Hypothalamus (tissue), 51 donors: ENCODE measurements at regions not wholly inside any gene's neighbourhood (a gene's known extent, or its start where the extent isn't known, plus 50 kb on each side); places are given as distances from the start of the nearest gene placed in this dataset.
A peak's percentile ranks its signal among the peaks of the same experiment; 100 is the strongest.

Source experiments
- DNase-seq, 51 donors: peaks; one replicate each; lab custom pipeline; 2025; lab: John Stamatoyannopoulos, UW

DNA sequence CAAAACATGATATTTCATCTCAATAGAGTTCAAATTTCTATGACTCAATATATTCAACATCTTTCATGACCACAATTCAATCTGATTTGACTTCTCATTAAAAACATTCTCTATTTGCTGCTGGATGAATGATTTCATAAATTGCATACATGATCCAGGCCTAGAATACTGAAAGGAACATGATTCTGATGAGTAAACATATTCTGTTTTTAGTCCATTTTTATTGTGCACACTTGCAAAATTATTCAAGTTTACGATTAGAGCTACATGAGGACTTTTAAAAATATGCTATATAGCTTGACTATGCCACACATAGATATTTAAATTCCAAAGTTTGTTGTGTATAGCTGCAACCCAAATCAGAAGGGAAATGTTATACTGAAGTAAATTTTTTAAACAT lies 273.8 kb upstream of the GRIP1 start:
- DNase-seq = no peak

DNA sequence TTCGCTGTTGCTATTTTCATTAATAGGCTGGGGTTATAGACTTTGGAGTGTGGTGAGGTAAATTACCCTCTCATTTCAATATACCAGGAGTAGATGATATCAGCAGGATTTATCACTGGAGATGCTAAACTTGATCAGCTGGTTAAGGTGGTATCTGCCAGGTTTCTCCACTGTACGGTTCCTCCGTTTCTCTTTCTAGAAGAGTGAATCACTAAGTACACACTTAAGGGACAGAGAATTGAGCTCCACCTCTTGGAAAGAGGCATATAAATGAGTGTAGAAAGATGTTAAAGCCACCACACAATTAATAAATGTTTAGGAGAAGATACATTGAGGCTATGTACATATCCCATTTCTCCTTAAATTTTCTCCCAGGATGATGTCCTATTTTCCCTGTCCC lies 277.4 kb upstream of the GRIP1 start:
- DNase-seq = no peak

DNA sequence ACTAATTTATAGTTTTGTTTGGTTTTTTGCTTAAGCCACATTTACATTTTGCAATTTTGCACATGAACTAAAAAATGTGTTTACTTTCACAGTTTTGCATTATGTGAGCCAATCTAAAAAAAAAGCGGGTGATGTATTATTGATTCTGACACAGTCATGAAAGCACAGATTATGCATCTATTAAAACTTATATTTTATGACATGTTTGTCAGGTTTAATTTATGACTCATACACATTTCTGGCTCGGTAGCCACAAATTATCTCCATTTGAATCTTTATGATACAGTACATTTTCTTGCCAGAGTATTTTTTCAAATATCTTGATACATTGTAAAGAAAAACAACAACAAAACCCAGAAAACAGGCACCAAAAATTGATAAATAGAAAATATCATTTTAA lies 280.4 kb upstream of the GRIP1 start:
- no peak for DNase-seq

DNA sequence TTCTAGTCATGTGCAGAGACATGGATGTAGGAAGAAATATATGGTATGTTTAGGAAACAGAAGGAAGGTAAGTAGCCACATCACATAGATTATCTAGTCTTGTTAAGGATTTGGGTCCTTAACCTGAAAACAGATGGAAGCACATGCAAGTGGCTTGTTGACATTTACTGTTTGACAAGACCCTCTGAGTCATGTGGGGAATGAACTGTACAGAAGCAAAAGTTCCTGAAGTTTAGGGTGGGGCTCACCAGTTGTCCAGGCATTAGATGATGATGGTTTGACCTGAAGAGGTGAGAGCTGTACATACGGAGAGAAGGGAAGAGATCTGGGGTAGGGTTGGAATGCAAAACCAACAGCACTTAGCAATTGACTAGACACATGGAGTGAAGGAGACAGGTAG lies 281.1 kb upstream of the GRIP1 start:
- no peak for DNase-seq

DNA sequence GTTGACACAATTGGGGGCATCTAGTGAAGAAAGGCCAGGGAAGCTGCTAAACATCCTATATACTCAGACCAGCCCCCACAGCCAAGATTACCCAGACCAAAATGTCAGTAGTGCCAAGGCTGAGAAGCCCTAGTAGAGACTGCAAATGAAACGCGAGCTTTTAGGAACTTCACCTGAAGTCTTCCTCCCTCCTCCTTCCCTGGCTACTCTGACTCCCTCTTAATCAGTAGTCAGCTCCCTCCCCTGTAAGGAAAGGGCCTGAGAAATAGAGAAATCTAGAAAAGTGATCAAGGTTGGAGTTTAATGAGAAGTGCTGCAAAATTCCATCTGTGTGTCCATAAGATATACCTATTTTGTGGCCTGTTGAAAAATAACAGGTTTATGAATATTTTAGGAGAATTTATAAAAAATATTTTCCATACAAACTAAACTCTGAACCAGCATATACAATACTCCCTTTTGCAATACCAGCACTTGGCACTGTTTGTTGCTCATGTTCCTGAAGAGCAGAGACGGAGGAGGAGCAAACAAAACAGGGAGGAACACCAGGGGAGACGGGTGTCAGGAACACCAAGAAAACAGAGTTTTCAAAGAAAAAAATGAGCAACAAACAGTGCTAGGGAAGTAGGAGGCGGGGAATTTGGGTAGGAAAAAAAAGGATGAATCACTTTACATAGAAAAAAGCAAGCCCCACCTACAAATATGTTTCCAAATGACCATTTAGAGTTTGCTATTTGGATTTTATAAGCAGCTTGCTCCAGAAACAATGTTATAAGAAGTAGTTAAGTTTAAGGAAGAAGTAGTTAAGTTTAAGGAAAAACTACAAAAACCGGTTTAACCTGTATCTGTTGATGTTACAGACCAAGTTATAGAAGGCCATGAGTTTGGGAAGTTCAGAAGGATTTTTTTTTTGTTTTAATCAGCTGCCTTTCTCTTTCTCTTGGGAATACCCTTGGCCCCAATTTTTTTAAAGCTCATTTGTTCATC lies 282.1 kb upstream of the GRIP1 start:
- DNase-seq = no peak

DNA sequence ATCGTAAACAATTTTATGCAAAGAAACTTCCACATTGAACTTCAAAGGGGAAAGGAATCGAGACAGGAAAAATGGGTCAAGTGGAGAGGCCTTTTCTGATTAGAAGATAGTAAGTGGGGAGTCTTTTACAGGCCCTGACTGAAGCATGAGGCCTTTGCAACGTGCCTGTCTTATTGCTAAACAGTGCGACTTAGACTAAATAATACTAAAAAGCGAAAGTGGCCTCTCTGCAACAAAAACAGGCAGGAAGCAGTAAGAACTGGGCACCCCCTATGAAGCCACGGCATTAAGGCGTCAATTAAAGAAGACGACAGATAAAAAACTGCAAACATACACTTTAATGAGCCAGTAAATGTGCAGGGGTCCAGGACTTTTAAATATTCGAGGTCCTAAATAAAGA lies 283.4 kb upstream of the GRIP1 start:
- no peak for DNase-seq

DNA sequence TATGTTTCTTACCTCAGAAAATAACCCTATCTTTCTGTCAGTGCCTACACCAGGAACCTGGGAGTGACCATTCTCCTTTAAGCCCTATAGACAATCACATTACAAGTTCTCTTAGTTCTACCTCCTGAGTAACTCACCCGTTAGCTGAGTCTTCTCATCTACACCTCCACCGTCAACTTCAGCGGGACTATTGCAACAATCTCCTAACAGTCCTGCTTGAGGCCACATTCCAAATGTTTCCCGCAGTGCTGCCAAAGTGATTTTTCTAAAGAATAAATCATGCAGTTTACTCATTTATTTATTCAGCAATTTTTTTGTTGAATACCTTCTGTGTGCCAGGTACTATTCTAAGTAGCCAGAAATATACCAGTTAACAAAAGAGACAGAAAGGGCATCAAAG lies 285.0 kb upstream of the GRIP1 start:
- DNase-seq = no peak

DNA sequence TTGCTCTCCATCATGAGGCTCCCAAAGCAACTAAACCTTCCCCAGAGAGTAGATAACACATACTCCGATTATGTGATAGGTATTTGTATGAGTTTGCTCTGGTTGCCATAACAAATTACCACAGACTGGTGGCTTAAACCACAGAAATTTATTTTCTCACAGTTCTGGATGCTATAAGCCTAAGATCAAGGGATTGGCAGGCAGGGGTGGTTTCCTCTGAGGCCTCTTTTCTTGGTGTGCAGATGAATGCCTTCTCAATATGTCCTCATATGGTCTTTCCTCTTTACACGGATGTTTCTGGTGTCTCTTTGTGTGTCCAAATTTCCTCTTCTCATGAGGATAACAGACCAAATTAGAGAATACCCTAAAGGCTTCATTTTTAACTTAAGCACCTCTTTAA lies 285.8 kb upstream of the GRIP1 start:
- DNase-seq = no peak

DNA sequence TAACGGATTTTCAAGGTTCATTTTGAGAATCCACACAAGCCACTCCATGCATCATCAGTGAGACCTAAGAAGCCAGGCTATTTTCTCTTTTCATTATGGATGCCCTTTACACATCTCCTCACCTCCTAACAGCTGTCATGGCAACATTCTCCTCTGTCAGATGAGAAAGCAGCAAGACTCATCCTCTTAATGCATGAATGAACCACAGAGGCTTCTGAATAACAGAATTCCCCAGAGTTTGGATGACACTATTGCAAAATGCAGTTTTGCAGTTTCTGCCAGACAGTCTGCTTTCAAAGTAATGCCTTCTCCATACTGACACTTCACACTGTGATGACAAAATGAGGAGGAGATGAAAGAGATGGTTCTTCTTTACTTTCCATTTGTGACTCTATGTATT lies 286.7 kb upstream of the GRIP1 start:
- DNase-seq = no peak

DNA sequence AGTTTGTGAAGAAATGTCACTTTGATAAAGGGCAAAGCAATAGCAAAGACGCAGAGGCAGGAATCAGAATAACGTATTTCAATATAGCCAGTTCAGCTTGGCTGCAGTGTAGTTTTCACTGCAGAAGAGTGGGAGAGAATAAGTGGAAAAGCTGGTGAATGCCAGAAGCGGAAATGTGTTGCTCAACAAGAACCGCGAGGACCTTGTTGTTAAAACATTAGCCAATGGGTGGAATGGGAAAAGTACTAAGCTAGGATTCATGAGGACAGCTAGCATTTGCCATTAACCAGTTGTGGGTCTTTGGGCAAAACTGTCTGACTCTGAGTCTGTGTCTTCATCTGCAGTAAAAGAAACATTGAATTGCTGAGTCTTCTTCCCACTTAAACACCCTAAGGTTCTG lies 292.9 kb upstream of the GRIP1 start:
- DNase-seq = no peak

DNA sequence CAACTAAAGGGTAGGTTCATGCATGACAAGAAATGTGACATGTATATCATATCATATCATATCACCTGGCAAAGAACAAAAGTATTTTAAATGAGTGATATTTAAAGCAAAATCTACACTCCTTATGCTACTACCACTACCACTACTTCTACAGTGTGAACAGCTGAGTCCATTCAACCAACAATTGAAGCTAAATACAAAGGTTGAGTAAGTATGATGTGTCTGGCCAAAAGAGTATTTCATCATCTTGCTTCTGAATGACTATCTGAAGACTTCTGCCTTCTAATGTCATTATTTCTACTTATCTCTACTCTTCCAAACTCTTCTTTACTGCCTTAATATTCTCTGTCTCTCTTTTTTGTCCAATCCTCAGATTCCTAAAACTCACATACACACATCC lies 292.6 kb upstream of the CAND1 start:
- DNase-seq = no peak

DNA sequence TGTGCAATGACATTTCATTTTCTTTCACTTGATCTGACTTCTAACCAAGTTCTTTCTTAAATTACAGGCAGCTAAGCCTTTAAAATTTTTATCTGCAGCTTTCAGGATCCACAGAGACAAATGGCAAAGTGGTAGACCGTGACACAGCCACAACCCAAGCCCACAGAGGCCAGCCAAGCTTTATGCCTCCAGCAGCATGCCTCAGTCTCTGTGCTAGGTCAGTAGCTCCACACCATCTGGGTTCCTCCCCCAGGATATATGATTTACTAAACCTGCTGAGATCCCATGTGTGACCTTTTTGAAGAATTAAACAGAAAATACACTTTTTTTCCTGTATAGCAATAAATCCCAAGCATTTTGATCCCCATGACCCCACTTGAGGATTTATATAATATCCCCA lies 290.4 kb upstream of the CAND1 start:
- no peak for DNase-seq

DNA sequence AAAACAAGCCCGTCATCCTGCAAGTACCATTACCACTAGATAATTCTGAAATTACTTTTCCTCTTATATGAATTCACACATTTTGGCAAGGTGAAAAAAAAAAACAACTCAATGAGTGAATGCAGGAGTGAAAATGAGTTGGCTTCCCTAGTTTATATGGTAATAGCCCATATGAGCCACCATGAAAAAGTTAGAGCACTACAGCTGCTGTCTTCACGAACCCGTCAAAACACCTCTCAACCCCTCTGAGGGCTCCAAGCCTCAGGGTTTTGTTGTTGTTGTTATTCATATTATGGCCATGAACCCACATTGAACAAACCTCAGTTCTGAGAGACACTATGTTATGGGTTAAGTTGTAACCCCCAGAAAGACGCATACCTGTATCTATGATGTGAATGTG lies 289.9 kb upstream of the CAND1 start:
- DNase-seq = no peak

DNA sequence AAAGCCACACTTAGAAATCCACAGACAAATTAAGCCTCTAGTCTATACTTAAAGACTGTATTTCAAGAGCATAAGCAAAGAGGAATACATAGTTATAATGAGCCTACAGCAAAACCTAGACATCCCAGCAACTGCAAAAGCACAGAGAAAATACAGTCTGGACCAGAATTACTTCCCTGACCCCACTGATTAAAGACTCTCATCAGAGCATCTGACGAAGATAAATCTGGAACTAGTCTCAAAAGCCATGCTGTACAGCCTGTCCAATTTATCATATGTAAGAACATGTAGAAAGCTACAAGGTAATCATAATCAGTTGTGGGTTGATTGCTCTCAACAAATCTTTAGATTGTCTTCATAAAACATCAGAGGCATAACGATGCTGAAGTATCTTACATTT lies 285.1 kb upstream of the CAND1 start:
- DNase-seq = no peak

DNA sequence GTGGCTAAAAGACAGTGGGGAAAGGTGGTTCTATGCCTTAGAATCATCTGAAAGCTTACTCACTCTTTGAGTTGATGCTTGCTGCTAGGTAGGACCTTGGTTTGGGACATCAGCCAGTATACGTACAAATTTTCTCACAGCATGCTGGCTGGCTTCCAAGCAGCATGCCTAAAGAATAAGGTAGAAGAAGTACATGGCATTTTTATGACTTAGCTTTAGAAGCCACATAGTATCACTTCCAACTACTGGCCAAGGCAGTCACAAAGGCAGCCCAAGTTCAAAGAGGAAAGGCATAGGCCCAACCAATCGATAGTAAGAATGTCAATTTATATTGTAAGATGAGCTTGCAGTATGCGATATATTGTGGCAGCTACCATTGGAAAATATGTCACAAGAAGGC lies 284.2 kb upstream of the CAND1 start:
- DNase-seq = no peak

DNA sequence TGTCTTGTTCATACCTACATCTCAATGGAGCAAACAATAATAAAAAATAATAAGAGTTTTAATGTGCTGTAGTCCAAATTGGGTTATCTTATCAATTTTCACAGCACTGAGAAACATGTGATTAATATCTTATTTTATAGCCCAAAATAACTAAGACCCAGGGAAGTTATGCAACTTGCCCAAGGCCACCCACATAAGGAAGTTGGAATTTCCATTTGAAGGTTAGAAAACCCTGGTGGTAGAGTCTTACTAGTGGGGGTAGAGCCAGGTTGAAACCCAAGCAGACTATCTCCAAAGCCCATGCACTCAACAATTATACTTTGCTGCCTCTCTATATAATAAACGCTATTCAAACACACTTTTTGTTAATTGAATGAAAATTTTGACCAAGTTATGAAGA lies 270.0 kb upstream of the CAND1 start:
- no peak for DNase-seq

DNA sequence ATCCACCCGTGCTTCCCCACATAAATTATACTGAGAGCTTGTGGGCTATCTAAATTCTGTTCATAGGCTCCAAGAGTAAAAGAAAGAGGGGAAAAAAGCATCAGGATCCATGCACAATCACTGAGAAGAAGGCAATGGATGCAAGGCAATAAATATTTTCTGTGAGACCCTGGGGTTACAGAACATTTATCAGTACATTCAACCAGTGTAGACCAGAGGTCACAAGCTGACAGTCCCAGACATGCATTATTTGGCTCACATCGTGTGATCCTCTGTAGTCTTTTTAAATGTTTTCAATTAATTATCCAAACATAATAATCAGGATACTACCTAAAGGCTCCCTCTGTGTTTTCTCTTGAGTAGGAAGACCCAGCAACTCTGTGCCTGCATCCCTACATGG lies 267.9 kb upstream of the CAND1 start:
- DNase-seq = no peak

DNA sequence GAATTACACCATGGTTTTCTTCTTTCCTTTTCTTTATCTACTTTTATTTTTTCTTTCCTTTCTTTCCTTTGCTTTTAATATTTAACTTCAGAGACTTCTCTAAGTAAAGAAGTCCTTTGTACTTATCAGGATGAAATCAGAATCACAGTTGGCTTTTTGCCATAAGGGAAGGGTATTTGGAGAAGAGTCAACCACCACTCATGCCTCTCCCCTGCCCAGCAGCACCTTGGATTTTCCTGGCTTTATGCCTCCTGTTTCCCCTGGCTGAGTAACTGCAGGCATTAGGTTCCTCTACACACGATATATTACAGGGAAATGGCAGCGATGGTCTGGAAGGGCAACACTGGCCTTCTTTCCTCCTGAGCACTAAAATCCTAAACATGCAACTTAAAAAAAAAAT lies 266.4 kb upstream of the CAND1 start:
- DNase-seq = no peak

DNA sequence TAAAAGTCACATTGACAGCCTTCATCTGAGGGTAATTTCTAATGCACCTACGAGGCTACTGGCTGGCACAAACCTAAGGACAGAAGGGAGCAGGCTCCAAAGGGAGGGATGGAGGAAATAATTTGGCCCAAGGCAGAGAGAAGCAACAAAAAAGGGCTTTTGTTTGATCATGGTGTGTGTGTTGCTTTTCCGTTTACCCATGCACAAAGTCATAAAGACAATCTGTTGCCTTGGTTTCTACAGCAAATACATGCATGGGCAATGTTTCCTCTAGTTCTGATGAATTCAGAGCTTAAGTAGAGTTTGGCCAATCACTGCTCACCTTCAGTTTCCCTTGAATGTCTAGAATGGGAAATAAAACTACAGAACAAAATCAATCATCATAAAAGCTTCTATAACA lies 262.5 kb upstream of the CAND1 start:
- DNase-seq = no peak

DNA sequence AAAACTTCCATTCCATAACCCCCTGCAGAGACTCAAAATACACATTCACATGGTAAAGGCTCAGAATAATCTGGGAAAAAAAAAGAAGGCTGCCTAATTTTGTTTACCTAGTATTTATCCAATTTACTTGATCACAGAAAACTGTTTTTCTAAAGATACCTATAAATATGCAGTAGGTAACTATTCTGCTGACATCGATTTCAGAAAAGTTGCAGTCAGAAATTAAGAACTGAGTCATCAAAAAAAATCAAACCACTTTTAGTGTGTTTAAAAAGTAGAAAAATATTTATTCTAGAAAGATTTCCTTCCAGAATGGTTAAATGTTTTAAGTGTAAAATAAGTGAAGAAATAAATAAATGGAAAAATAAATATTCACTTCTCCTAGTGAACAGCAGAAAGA lies 254.5 kb upstream of the CAND1 start:
- no peak for DNase-seq

DNA sequence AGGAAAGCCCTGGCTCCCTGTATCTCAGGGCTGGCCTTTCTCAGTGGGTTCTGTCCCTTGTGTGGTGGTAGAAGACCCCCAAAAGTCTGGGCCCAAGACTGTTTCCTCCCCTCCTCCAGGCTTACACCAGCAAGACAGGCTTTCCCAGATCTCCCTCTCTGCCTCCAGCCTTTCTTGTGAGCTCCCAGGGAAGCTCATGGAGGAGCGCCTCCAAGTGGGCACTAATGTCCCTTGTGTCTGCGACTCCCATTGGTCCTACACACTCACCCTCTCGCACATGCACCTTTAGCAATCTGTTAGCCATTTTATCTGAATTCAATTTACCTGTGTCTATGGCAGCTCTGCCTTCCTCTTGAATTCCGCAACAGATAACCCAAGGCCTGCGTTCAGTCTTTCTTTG lies 251.1 kb upstream of the CAND1 start:
- DNase-seq = no peak

DNA sequence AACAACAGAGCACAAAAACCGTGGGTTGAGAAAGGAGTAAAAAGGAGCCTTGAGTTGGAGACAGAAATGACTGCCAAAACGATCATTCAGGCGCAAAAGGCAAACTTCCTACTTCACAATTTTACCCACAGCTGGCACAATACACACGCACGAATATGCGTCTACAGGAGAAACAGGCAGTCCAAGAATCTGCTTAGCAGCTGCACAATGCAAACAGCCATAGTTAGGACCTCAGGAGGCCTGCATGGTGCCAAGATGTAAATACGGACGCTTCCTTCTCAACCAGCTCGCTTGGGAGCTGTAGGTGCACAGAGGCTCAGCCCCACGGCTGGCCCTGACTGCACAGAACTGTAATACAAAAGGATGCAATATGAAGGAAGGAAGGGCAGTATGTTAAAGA lies 250.1 kb upstream of the CAND1 start:
- DNase-seq = peak in 3 of 51 donors; percentile 1 to 13 (median 9)
